ENCODE measurements at regions not wholly inside any gene's neighbourhood (a gene's known extent, or its start where the extent isn't known, plus 50 kb on each side); places are given as distances from the start of the nearest gene placed in this dataset.

- TF ChIP-seq CTCF (IDR thresholded peaks at IDR 0.05) (no peak), POLR2AphosphoS5 (IDR thresholded peaks at IDR 0.05) (no peak), POLR2A (IDR thresholded peaks at IDR 0.05) (no peak)
Measured at GRCh38 chr4:33218238-33218637, 2498.1 kb downstream of the PCDH7 start.
